Kidney epithelial cell (primary cell): ENCODE measurements at regions not wholly inside any gene's neighbourhood (a gene's known extent, or its start where the extent isn't known, plus 50 kb on each side); places are given as distances from the start of the nearest gene placed in this dataset.

Experiments used
- DNase-seq: peaks from one replicate; pipeline ENCODE4 v3.0.0-alpha.2; 2010; ENCODE audit warnings: low read depth
- H3K27me3 ChIP-seq: 2 replicates; pipeline ENCODE4 v1.6.0; 2011; ENCODE audit warnings: low read length; ENCODE audit not compliant: control insufficient read depth, insufficient read depth
- H3K36me3 ChIP-seq: 2 replicates; pipeline ENCODE4 v1.5.1; 2011; ENCODE audit warnings: low read length; ENCODE audit not compliant: control insufficient read depth, insufficient read depth
- H3K4me3 ChIP-seq: 2 replicates; pipeline ENCODE4 v1.5.1; 2011; ENCODE audit warnings: low read depth, mild to moderate bottlenecking, control low read depth, low read length
- CTCF ChIP-seq: IDR thresholded peaks from 2 replicates; pipeline ENCODE4 v1.5.1; 2011; ENCODE audit warnings: mild to moderate bottlenecking, moderate library complexity, low read length, control low read depth, inconsistent platforms; ENCODE audit not compliant: insufficient read depth, poor library complexity, severe bottlenecking

- Histone ChIP-seq H3K36me3 (no peaks in the 10 kb centered on the region), H3K4me3 (no peak overlapping the region), H3K27me3 (no peaks in the 10 kb centered on the region)
- no peak for DNase-seq
- no peak for TF ChIP-seq CTCF
These were observed 73.5 kb upstream of the MBNL1 start for GRCh38 chr3:152195206-152195605.

GRCh38 chr3:152196782-152197181 lies 71.9 kb upstream of the MBNL1 start:
- DNase-seq: no peak
- H3K36me3 ChIP-seq: no peaks in the 10 kb centered on the region
- no peak for TF ChIP-seq CTCF
- H3K27me3 ChIP-seq: no peaks in the 10 kb centered on the region
- no peak overlapping the region for H3K4me3 ChIP-seq

DNA sequence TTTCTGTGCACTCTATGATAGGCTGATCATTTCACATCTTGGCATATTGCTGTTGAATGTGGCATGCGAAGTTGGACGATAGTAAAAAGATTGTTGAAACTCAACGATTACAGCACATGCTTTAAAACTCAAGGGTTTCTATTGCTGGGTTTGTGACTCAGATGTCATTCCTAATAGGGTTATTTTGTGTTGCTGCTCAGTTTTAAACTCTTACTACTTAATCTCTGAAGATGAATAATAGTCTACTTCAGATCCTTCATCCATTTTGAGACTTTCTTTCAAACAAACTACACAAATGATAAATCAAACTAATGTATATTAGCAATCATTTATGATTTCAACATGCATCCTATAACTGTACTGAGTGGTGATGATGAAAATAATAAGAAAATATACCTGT lies 71.3 kb upstream of the MBNL1 start:
- Histone ChIP-seq H3K27me3 (no peaks in the 10 kb centered on the region), H3K36me3 (no peaks in the 10 kb centered on the region), H3K4me3 (no peak overlapping the region)
- DNase-seq: no peak
- TF ChIP-seq CTCF: no peak

DNA sequence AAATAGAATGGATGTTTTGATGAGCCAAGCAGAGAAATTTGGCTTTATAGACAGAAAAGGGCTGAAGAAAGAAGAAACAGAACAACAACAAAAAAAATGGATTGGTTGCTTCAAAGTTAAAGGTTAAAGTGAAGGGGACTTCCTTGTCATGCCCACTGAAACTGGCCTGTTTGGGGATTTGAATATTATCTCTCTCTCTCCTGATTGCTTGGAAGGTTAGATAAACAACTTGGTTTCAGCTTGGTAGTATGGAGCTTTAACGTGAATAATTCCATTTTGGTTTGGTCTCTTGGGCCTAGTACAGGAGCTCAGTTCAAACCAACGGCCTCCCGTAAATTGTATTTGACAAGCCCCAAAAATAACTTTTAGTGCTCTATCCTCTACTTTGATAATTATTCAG lies 70.8 kb upstream of the MBNL1 start:
- no peak for DNase-seq
- TF ChIP-seq CTCF: no peak
- H3K27me3 ChIP-seq: no peaks in the 10 kb centered on the region
- H3K4me3 ChIP-seq: no peak overlapping the region
- H3K36me3 ChIP-seq: no peaks in the 10 kb centered on the region

GRCh38 chr3:152198665-152199064 lies 70.1 kb upstream of the MBNL1 start:
- Histone ChIP-seq H3K36me3 (no peaks in the 10 kb centered on the region), H3K4me3 (no peak overlapping the region), H3K27me3 (no peaks in the 10 kb centered on the region)
- no peak for DNase-seq
- no peak for TF ChIP-seq CTCF

GRCh38 chr3:152199102-152199840 lies 69.5 kb upstream of the MBNL1 start:
- H3K36me3 ChIP-seq: no peaks in the 10 kb centered on the region
- H3K27me3 ChIP-seq: no peaks in the 10 kb centered on the region
- H3K4me3 ChIP-seq: no peak overlapping the region
- TF ChIP-seq CTCF: no peak
- DNase-seq: no peak
